Activated T-helper 17 cell treated with anti-CD3 and anti-CD28 coated beads, Interleukin-2, amount 50 U/mL, for 72 hours (primary cell): ENCODE measurements at regions not wholly inside any gene's neighbourhood (a gene's known extent, or its start where the extent isn't known, plus 50 kb on each side); places are given as distances from the start of the nearest gene placed in this dataset.

Experiments
- ATAC-seq: fragments of 150-1000 bp; cut with Tn5 transposase; replicated peaks from 2 replicates; pipeline ENCODE4 v1.10.0; 2021; ENCODE audit warnings: mild to moderate bottlenecking, moderate library complexity
- H3K27ac Mint-ChIP-seq: one replicate; pipeline ENCODE4 v1.8.0; 2022; ENCODE audit warnings: mixed read lengths
- H3K27me3 Mint-ChIP-seq: one replicate; pipeline ENCODE4 v1.8.0; 2022; ENCODE audit warnings: mixed read lengths
- H3K36me3 Mint-ChIP-seq: one replicate; pipeline ENCODE4 v1.8.0; 2022; ENCODE audit warnings: low read depth, mild to moderate bottlenecking, mixed read lengths
- H3K4me1 Mint-ChIP-seq: one replicate; pipeline ENCODE4 v1.8.0; 2022; ENCODE audit warnings: mixed read lengths
- H3K4me3 Mint-ChIP-seq: one replicate; pipeline ENCODE4 v1.8.0; 2022; ENCODE audit warnings: mild to moderate bottlenecking, mixed read lengths
- H3K9me3 Mint-ChIP-seq: one replicate; pipeline ENCODE4 v1.8.0; 2022; ENCODE audit warnings: mixed read lengths

DNA sequence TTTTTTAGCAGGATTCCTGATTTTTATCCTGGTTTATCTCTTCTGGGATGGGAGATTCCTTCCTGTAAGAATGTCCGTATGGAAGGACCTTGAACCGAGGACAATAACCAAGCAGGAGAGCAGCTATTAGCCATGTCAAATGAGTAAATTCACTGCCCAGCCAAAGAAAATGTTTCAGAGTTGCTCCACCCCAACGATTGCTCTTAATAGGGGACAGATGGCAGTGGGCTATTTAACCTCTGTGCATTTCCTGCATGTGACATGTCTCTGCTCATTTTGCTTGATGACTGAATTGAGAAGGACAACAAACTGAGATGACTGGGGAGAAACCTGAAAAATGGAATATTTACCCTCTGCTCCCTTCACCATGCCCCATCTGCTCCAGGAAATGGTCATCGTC lies 479.9 kb upstream of the ZNF462 start:
- no peaks in the 10 kb centered on the region for H3K27me3 Mint-ChIP-seq

GRCh38 chr9:106387965-106388364 lies 475.0 kb upstream of the ZNF462 start:
- H3K27me3 Mint-ChIP-seq = no peaks in the 10 kb centered on the region
- no peak overlapping the region for H3K27ac Mint-ChIP-seq
- no peak overlapping the region for H3K4me3 Mint-ChIP-seq
- peaks cover 16% of the 10 kb centered on the region for H3K9me3 Mint-ChIP-seq
- no peaks in the 10 kb centered on the region for H3K36me3 Mint-ChIP-seq
- H3K4me1 Mint-ChIP-seq = no peaks in the 10 kb centered on the region
- no peak for ATAC-seq

More for the DNA sequence above, 479.9 kb upstream of the ZNF462 start:
- ATAC-seq = no peak
- no peaks in the 10 kb centered on the region for H3K36me3 Mint-ChIP-seq
- H3K4me1 Mint-ChIP-seq = no peaks in the 10 kb centered on the region
- H3K9me3 Mint-ChIP-seq = peaks cover 18% of the 10 kb centered on the region
- H3K27ac Mint-ChIP-seq = no peak overlapping the region
- H3K4me3 Mint-ChIP-seq = no peak overlapping the region

DNA sequence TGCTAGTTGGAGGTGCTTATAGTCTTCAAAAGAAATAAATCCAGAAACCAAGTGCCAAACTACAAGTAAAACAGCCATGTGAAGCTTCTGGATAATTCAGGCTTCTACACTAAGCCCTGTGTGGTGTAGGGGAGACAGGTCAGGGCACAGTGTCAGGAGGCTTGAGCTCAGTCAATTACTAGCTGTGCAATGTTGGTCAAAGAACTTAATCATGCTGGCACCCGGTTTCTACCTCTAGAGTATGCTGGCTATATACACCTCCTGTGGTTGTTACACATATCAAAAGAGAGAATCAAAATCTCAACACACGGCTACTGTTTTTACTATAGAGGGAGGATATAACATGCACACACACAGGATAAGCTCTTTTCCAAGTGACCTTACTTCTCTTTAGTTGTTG lies 469.7 kb upstream of the ZNF462 start:
- Mint-ChIP-seq H3K36me3 (no peaks in the 10 kb centered on the region), H3K27ac (no peak overlapping the region), H3K4me1 (no peaks in the 10 kb centered on the region), H3K9me3 (peaks cover 10% of the 10 kb centered on the region), H3K27me3 (no peaks in the 10 kb centered on the region), H3K4me3 (no peak overlapping the region)
- ATAC-seq = no peak

DNA sequence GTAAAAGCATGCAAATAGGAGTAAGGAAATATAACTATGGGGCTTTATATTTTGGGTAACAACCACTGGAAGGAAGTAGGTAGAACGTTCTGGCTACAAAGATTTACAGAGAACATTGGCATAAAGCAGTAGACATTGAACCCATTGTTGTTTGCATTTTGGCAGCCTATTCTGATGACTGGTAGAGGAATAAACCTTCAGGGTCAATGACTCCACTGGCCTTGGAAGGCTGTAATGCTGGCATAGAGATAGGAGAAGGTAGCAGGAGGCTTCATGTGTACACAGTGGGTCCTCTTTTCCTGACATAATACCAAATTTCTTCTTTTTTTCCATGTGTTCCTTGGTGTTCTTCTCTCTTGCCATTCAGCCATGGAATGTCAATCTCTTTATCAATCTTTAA lies 462.8 kb upstream of the ZNF462 start:
- Mint-ChIP-seq H3K27me3 (no peaks in the 10 kb centered on the region), H3K4me1 (no peaks in the 10 kb centered on the region), H3K9me3 (peaks cover 14% of the 10 kb centered on the region), H3K27ac (no peak overlapping the region), H3K4me3 (no peak overlapping the region), H3K36me3 (no peaks in the 10 kb centered on the region)
- ATAC-seq = no peak

- H3K36me3 Mint-ChIP-seq = no peaks in the 10 kb centered on the region
- no peaks in the 10 kb centered on the region for H3K4me1 Mint-ChIP-seq
- no peaks in the 10 kb centered on the region for H3K27me3 Mint-ChIP-seq
- peaks cover 14% of the 10 kb centered on the region for H3K9me3 Mint-ChIP-seq
- no peak for ATAC-seq
- no peak overlapping the region for H3K27ac Mint-ChIP-seq
- no peak overlapping the region for H3K4me3 Mint-ChIP-seq
Observed at GRCh38 chr9:106400950-106401349, 462.0 kb upstream of the ZNF462 start.

GRCh38 chr9:106403081-106403480 lies 459.9 kb upstream of the ZNF462 start:
- H3K4me1 Mint-ChIP-seq = no peaks in the 10 kb centered on the region

DNA sequence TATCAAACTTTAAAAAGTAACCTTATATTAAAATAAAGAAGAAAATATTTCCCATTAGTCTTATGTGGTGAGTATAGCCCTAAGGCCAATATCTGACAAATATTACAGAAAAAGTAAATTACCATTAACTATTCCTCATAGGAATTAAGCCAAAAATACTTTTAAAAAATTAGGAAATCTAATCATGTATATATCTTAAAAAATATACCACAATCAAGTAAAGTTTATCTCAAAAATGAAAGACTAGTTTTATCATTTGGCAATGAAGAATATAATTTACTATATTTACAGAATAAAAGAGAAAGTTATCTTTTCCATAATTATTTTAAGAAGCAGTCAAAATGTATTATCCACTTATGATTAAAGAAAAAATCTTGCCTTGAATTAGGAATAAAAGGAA lies 458.8 kb upstream of the ZNF462 start:
- no peak for ATAC-seq
- no peak overlapping the region for H3K27ac Mint-ChIP-seq
- H3K4me1 Mint-ChIP-seq = no peaks in the 10 kb centered on the region
- H3K4me3 Mint-ChIP-seq = no peak overlapping the region
- H3K36me3 Mint-ChIP-seq = no peaks in the 10 kb centered on the region
- no peaks in the 10 kb centered on the region for H3K27me3 Mint-ChIP-seq
- peaks cover 25% of the 10 kb centered on the region for H3K9me3 Mint-ChIP-seq

More at GRCh38 chr9:106403081-106403480, 459.9 kb upstream of the ZNF462 start:
- Mint-ChIP-seq H3K27ac (no peak overlapping the region), H3K36me3 (no peaks in the 10 kb centered on the region), H3K9me3 (peaks cover 18% of the 10 kb centered on the region), H3K4me3 (no peak overlapping the region), H3K27me3 (no peaks in the 10 kb centered on the region)
- ATAC-seq = no peak

- Mint-ChIP-seq H3K27me3 (no peaks in the 10 kb centered on the region), H3K36me3 (no peaks in the 10 kb centered on the region), H3K4me1 (no peaks in the 10 kb centered on the region), H3K27ac (no peak overlapping the region), H3K4me3 (no peak overlapping the region), H3K9me3 (peaks cover 17% of the 10 kb centered on the region)
- no peak for ATAC-seq
Observed at GRCh38 chr9:106405871-106406435, 457.0 kb upstream of the ZNF462 start.

DNA sequence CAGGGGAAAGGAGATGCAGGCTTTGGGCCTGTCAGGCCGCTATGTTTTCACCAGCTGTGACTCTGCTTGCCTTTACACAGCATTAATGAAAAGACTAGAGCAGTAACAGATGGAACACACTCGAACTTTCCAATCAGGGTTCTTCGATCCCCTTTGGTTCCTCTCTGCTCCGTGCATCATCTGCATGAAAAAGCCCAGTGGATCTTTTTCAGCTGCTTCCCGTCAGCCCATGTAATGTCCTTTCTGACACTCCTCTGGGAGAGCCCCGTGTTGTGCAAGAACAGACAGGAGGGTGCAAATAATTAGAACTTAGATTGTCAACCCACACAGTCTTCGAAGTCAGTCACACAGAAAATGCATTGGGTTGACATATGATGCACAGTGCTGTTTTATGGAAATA lies 448.9 kb upstream of the ZNF462 start:
- Mint-ChIP-seq H3K4me1 (no peaks in the 10 kb centered on the region), H3K27ac (no peak overlapping the region), H3K4me3 (no peak overlapping the region), H3K27me3 (no peaks in the 10 kb centered on the region), H3K9me3 (peaks cover 18% of the 10 kb centered on the region), H3K36me3 (no peaks in the 10 kb centered on the region)
- no peak for ATAC-seq

- H3K27ac Mint-ChIP-seq = no peak overlapping the region
- peaks cover 27% of the 10 kb centered on the region for H3K9me3 Mint-ChIP-seq
- no peaks in the 10 kb centered on the region for H3K36me3 Mint-ChIP-seq
- no peak for ATAC-seq
- no peak overlapping the region for H3K4me3 Mint-ChIP-seq
- no peaks in the 10 kb centered on the region for H3K27me3 Mint-ChIP-seq
- no peaks in the 10 kb centered on the region for H3K4me1 Mint-ChIP-seq
Observed at GRCh38 chr9:106417685-106418084, 445.3 kb upstream of the ZNF462 start.

- Mint-ChIP-seq H3K4me1 (no peaks in the 10 kb centered on the region), H3K27ac (no peak overlapping the region), H3K36me3 (no peaks in the 10 kb centered on the region), H3K4me3 (no peak overlapping the region), H3K9me3 (peaks cover 34% of the 10 kb centered on the region), H3K27me3 (no peaks in the 10 kb centered on the region)
- ATAC-seq = no peak
Observed at GRCh38 chr9:106419829-106420228, 443.1 kb upstream of the ZNF462 start.

GRCh38 chr9:106420511-106420944 lies 442.4 kb upstream of the ZNF462 start:
- Mint-ChIP-seq H3K4me3 (no peak overlapping the region), H3K27ac (no peak overlapping the region), H3K4me1 (no peaks in the 10 kb centered on the region), H3K9me3 (peaks cover 28% of the 10 kb centered on the region), H3K27me3 (no peaks in the 10 kb centered on the region), H3K36me3 (no peaks in the 10 kb centered on the region)
- no peak for ATAC-seq

- no peaks in the 10 kb centered on the region for H3K27me3 Mint-ChIP-seq
Observed at GRCh38 chr9:106421772-106422171, 441.2 kb upstream of the ZNF462 start.

DNA sequence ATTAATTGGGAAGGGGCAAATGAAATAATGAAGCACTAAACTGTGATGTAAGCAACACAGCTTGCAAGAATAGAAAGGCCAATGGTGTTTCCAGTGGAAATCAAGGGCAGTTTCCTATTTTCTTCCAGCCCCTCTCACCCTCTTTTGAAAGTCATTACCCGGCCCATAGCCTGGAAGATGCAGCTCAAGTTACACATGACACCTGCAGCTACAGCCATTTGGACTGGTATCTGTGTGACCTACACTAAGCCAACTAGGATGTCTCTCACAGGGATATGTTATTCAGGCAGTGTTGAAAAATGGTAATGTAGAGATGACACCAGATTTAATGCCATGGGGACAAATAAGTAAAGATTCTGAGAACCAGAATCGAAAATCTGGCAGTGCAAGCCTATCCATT lies 439.4 kb upstream of the ZNF462 start:
- peaks cover 28% of the 10 kb centered on the region for H3K9me3 Mint-ChIP-seq
- H3K27ac Mint-ChIP-seq = no peak overlapping the region
- H3K4me3 Mint-ChIP-seq = no peak overlapping the region
- H3K36me3 Mint-ChIP-seq = no peaks in the 10 kb centered on the region
- no peak for ATAC-seq
- no peaks in the 10 kb centered on the region for H3K4me1 Mint-ChIP-seq
- no peaks in the 10 kb centered on the region for H3K27me3 Mint-ChIP-seq

More at GRCh38 chr9:106421772-106422171, 441.2 kb upstream of the ZNF462 start:
- Mint-ChIP-seq H3K4me1 (no peaks in the 10 kb centered on the region), H3K9me3 (peaks cover 29% of the 10 kb centered on the region), H3K4me3 (no peak overlapping the region), H3K36me3 (no peaks in the 10 kb centered on the region), H3K27ac (no peak overlapping the region)
- no peak for ATAC-seq

DNA sequence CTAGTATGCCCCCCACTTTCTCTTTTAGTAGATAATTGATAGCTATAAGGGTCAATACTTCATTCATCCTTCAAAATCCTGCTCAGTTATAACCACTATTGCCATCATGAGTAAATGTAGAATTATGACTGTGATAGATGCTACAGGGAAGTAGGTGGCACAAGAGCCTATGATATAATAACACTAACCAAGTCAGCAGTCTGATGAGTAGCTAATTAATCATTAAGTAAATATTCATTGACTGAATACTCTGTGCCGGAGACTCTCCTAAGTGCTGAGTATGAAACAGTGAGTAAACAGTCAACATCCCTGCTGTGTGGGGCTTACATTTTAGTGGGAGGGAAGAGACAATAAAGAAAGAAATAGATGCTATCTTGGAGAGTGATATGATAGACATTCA lies 430.3 kb upstream of the ZNF462 start:
- Mint-ChIP-seq H3K27me3 (no peaks in the 10 kb centered on the region), H3K4me1 (no peaks in the 10 kb centered on the region), H3K36me3 (no peaks in the 10 kb centered on the region), H3K27ac (no peak overlapping the region), H3K4me3 (no peak overlapping the region), H3K9me3 (peaks cover 27% of the 10 kb centered on the region)
- no peak for ATAC-seq

- no peaks in the 10 kb centered on the region for H3K27me3 Mint-ChIP-seq
- no peak for ATAC-seq
Observed at GRCh38 chr9:106438928-106439327, 424.0 kb upstream of the ZNF462 start.

More at GRCh38 chr9:106438928-106439327, 424.0 kb upstream of the ZNF462 start:
- Mint-ChIP-seq H3K36me3 (no peaks in the 10 kb centered on the region), H3K4me1 (no peaks in the 10 kb centered on the region), H3K4me3 (no peak overlapping the region), H3K9me3 (peaks cover 17% of the 10 kb centered on the region), H3K27ac (no peak overlapping the region)
